NB4 (cell line): ENCODE measurements at regions not wholly inside any gene's neighbourhood (a gene's known extent, or its start where the extent isn't known, plus 50 kb on each side); places are given as distances from the start of the nearest gene placed in this dataset.

Source experiments
- MYC ChIP-seq: IDR thresholded peaks from 2 replicates; pipeline ENCODE4 v1.6.1; 2011; ENCODE audit warnings: low read depth, low read length
- POLR2A ChIP-seq: IDR thresholded peaks from 2 replicates; pipeline ENCODE4 v1.6.1; 2011; ENCODE audit warnings: mild to moderate bottlenecking; ENCODE audit not compliant: insufficient read length; ENCODE audit errors: extremely low read depth
- TF ChIP-seq, protein P1 (sequence below): IDR thresholded peaks from one replicate; pipeline ENCODE4 v1.5.1; 2012; ENCODE audit warnings: low read depth, low read length

DNA sequence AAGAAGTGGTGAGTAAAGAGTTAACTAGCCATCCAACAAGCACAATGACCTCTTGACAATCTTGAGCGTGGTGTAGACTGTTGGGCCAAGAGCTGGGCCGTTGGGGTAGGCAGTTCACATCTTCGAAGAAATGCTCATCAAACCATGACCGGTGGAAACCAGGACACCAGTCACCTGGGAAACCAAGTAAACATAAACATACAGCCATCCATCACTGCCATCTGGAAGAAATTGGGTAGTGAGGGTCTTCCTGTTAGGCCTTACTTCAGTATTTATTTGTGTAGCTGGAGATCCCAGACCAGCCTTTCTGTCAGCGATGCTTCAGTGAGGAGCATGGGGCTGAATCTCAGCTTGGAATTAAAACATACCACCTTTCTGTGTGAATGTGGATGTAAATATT lies 108.1 kb upstream of the HAO2 start:
- TF ChIP-seq, protein P1, sequence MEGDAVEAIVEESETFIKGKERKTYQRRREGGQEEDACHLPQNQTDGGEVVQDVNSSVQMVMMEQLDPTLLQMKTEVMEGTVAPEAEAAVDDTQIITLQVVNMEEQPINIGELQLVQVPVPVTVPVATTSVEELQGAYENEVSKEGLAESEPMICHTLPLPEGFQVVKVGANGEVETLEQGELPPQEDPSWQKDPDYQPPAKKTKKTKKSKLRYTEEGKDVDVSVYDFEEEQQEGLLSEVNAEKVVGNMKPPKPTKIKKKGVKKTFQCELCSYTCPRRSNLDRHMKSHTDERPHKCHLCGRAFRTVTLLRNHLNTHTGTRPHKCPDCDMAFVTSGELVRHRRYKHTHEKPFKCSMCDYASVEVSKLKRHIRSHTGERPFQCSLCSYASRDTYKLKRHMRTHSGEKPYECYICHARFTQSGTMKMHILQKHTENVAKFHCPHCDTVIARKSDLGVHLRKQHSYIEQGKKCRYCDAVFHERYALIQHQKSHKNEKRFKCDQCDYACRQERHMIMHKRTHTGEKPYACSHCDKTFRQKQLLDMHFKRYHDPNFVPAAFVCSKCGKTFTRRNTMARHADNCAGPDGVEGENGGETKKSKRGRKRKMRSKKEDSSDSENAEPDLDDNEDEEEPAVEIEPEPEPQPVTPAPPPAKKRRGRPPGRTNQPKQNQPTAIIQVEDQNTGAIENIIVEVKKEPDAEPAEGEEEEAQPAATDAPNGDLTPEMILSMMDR = no peak
- TF ChIP-seq POLR2A (no peak), MYC (no peak)
